PC-3 (cell line): ENCODE measurements at regions not wholly inside any gene's neighbourhood (a gene's known extent, or its start where the extent isn't known, plus 50 kb on each side); places are given as distances from the start of the nearest gene placed in this dataset.

Source experiments
- EZH2 ChIP-seq: fragments of 300-600 bp; sonication (generic); IDR thresholded peaks from one replicate; pipeline ENCODE4 v1.6.1; 2017; ENCODE audit warnings: antibody characterized with exemption, mild to moderate bottlenecking, low read length; ENCODE audit not compliant: unreplicated experiment
- EZH2phosphoT487 ChIP-seq: fragments of 300-600 bp; sonication (generic); IDR thresholded peaks from 2 replicates; pipeline ENCODE4 v1.6.1; 2018; ENCODE audit warnings: mild to moderate bottlenecking, antibody characterized with exemption, low read length, borderline replicate concordance
- TF ChIP-seq, protein P1 (sequence below): fragments of 300-600 bp; sonication (generic); conservative IDR thresholded peaks from 2 replicates; pipeline ENCODE4 v1.5.1; 2017; ENCODE audit warnings: antibody characterized with exemption, low read depth, mild to moderate bottlenecking, low read length

DNA sequence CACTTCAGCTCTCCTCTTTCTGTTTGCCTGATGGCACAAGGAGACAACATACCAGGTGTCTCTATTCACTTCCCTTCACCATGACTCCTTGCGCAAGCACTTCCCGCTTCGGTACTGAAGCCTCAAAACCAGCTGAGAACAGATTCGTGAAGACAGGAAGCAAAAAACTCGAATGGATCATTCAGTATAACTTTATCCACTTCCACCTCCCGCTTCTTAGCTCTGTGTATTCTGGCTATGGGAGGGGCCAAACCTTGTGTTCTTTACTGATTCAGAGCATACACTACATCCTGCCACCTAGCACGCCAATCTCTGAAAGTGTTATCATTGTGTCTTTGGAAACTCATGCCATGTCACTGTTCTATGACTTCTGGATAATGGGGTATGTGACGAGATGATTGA, 62.2 kb upstream of the ADA2 start:
- TF ChIP-seq, protein P1, sequence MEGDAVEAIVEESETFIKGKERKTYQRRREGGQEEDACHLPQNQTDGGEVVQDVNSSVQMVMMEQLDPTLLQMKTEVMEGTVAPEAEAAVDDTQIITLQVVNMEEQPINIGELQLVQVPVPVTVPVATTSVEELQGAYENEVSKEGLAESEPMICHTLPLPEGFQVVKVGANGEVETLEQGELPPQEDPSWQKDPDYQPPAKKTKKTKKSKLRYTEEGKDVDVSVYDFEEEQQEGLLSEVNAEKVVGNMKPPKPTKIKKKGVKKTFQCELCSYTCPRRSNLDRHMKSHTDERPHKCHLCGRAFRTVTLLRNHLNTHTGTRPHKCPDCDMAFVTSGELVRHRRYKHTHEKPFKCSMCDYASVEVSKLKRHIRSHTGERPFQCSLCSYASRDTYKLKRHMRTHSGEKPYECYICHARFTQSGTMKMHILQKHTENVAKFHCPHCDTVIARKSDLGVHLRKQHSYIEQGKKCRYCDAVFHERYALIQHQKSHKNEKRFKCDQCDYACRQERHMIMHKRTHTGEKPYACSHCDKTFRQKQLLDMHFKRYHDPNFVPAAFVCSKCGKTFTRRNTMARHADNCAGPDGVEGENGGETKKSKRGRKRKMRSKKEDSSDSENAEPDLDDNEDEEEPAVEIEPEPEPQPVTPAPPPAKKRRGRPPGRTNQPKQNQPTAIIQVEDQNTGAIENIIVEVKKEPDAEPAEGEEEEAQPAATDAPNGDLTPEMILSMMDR = no peak
- TF ChIP-seq EZH2 = no peak
- no peak for TF ChIP-seq EZH2phosphoT487
